Astrocyte of the spinal cord (primary cell): ENCODE measurements at regions not wholly inside any gene's neighbourhood (a gene's known extent, or its start where the extent isn't known, plus 50 kb on each side); places are given as distances from the start of the nearest gene placed in this dataset.
"Not testable (repeated sequence)": the region's sequence is repeated elsewhere in the genome, so short reads cannot be mapped to it uniquely, and the experiment has no call there.

Source experiments
- DNase-seq: peaks from one replicate; pipeline ENCODE4 v3.0.0; 2011; ENCODE audit warnings: low read depth, low spot score
- H3K4me3 ChIP-seq: 2 replicates; pipeline ENCODE4 v1.5.1; 2011; ENCODE audit warnings: low read depth, mild to moderate bottlenecking, low read length, moderate library complexity
- CTCF ChIP-seq: IDR thresholded peaks from 2 replicates; pipeline ENCODE4 v1.5.1; 2012; ENCODE audit warnings: low read depth, mild to moderate bottlenecking, low read length, inconsistent platforms
- in situ Hi-C: cut with HindIII; loops from 2 replicates; pipeline ENCODE4 v1.10.0; 2017; ENCODE audit warnings: low sequenced_read_pairs

DNA sequence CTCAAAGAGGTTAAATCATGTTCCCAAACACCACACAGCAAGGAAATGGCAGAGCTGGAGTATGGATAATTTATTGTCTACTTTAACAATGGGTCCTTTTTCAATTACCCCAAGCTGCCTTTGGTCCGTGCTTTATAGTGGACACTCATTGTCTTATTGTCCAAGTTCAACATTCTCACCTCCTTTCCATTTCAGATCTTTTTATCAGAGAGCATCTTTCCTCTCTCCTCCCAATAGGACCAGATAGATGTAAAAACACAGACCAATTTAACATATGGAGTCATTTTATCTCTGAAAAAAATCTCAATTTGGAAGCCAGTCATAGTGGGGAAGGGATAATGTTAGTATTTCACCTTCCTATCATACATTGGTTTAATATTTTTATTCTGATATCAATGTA lies 83.5 kb upstream of the WAC start:
- no peak overlapping the region for H3K4me3 ChIP-seq
- no peak for DNase-seq
- no peak for TF ChIP-seq CTCF
- in situ Hi-C loops = no loop called here

DNA sequence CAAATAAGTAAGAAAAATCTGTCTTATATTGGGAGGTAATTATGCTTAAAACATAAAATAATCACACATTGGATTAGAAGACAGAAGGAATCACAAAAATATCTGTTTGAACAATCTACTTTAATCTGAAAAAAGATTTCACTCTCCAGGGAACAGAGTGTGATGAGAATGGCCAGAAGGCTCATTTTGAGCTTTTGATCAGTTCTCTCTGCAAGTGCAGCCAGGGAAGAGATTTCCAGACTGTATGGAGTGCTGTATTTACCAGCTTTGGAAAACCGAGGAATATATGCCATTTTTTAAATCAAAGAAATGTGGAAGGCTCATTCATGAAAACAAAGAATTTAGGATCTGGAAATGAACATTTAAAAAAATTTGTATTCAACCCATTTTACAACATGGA lies 83.0 kb upstream of the WAC start:
- H3K4me3 ChIP-seq = no peak overlapping the region
- no peak for TF ChIP-seq CTCF
- in situ Hi-C loops = no loop called here
- DNase-seq = no peak

DNA sequence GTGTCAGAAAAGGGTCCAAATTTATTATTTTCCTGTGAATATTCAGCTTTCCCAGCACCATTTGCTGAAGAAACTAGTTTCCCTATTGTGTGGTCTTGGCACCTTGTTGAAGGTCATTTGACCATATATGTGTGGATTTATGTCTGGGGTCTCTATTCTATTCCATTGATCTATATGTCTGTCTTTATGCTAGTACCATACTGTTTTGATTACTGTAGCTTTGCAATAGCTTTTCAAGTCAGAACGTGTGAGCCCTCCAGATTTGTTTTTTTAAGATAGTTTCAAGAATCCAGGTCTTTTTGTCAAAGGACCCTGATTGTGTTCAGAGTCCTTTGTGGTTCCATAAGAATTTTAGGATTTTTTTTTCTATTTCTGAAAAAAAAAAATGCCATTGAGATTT lies 79.0 kb upstream of the WAC start:
- in situ Hi-C loops = no loop called here
- no peak for TF ChIP-seq CTCF
- DNase-seq = no peak
- H3K4me3 ChIP-seq = no peak overlapping the region

- TF ChIP-seq CTCF = no peak
- in situ Hi-C loops = no loop called here
- H3K4me3 ChIP-seq = no peak overlapping the region
- DNase-seq = no peak
Measured at GRCh38 chr10:28457110-28457509, 75.8 kb upstream of the WAC start.

DNA sequence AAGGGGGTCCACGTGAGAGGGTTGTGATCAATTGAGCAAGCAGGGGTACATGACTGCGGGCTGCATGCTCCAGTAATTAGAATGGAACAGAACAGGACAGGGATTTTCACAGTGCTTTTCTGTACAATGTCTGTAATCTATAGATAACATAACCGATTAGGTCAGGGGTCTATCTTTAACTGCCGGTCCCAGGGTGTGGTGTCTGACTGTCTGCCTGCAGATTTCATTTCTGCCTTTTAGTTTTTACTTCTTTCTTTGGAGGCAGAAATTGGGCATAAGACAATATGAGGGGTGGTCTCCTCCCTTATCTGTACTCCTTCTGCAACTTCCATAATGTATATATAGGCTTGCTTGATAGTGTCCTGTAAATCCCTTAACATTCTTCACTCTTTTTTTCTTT lies 75.0 kb upstream of the WAC start:
- DNase-seq, H3K4me3 ChIP-seq, in situ Hi-C loops: not testable (repeated sequence)

- TF ChIP-seq CTCF = no peak
- no peak for DNase-seq
- no peak overlapping the region for H3K4me3 ChIP-seq
- in situ Hi-C loops = no loop called here
Measured at GRCh38 chr10:28459453-28460144, 73.3 kb upstream of the WAC start.

- in situ Hi-C loops = no loop called here
- TF ChIP-seq CTCF = no peak
- no peak for DNase-seq
- H3K4me3 ChIP-seq = no peak overlapping the region
Measured at GRCh38 chr10:28463141-28463540, 69.8 kb upstream of the WAC start.
